ENCODE measurements at regions not wholly inside any gene's neighbourhood (a gene's known extent, or its start where the extent isn't known, plus 50 kb on each side); places are given as distances from the start of the nearest gene placed in this dataset.
A peak's percentile ranks its signal among the peaks of the same experiment; 100 is the strongest.

GRCh38 chr1:192418552-192419285 is 101.9 kb downstream of the RGS21 start:
- Histone ChIP-seq H3K79me2 (ENCODE audit: insufficient read depth, low read length) (no peaks in the 10 kb centered on the region), H3K9me3 (ENCODE audit: insufficient read depth, low read length) (no peaks in the 10 kb centered on the region), H3K4me2 (ENCODE audit: low read depth, low read length, poor library complexity, severe bottlenecking) (no peak overlapping the region), H2AFZ (ENCODE audit: low read depth, low read length, severe bottlenecking) (peak overlapping the region; percentile 35), H3K27me3 (ENCODE audit: low read length) (no peaks in the 10 kb centered on the region), H3K9me2 (replicated peaks; ENCODE audit: insufficient read depth, low read length) (no peaks in the 10 kb centered on the region), H3F3A (ENCODE audit: insufficient read depth) (no peaks in the 10 kb centered on the region), H3K27ac (ENCODE audit: low read depth, low read length) (no peak overlapping the region), H3K36me3 (ENCODE audit: low read length) (no peaks in the 10 kb centered on the region), H3K4me3 (ENCODE audit: insufficient read depth, low read length, poor library complexity, severe bottlenecking) (no peak overlapping the region), H3K9ac (ENCODE audit: low read length) (no peak overlapping the region), H4K20me1 (ENCODE audit: low read depth, low read length) (no peaks in the 10 kb centered on the region)
- TF ChIP-seq EZH2phosphoT487 (conservative IDR thresholded peaks at IDR 0.05; ENCODE audit: low read length): no peak
- TF ChIP-seq CTCF (IDR thresholded peaks at IDR 0.05; ENCODE audit: insufficient read depth, low read length, poor library complexity, severe bottlenecking): no peak

- H3K9me2 ChIP-seq (replicated peaks; ENCODE audit: insufficient read depth, low read length): no peaks in the 10 kb centered on the region
- H3K79me2 ChIP-seq (ENCODE audit: insufficient read depth, low read length): no peaks in the 10 kb centered on the region
- H3F3A ChIP-seq (ENCODE audit: insufficient read depth): no peaks in the 10 kb centered on the region
- no peak overlapping the region for H3K4me3 ChIP-seq (ENCODE audit: insufficient read depth, low read length, poor library complexity, severe bottlenecking)
- peaks cover 14% of the 10 kb centered on the region; the same call in 1 of the 2 replicates for H3K9me3 ChIP-seq (ENCODE audit: insufficient read depth, low read length)
- no peak overlapping the region for H2AFZ ChIP-seq (ENCODE audit: low read depth, low read length, severe bottlenecking)
- no peak overlapping the region for H3K9ac ChIP-seq (ENCODE audit: low read length)
- no peak overlapping the region for H3K27ac ChIP-seq (ENCODE audit: low read depth, low read length)
- no peaks in the 10 kb centered on the region for H3K27me3 ChIP-seq (ENCODE audit: low read length)
- no peaks in the 10 kb centered on the region for H3K36me3 ChIP-seq (ENCODE audit: low read length)
- no peak for TF ChIP-seq CTCF (IDR thresholded peaks at IDR 0.05; ENCODE audit: insufficient read depth, low read length, poor library complexity, severe bottlenecking)
- TF ChIP-seq EZH2phosphoT487 (conservative IDR thresholded peaks at IDR 0.05; ENCODE audit: low read length): no peak
- H4K20me1 ChIP-seq (ENCODE audit: low read depth, low read length): no peaks in the 10 kb centered on the region
- H3K4me2 ChIP-seq (ENCODE audit: low read depth, low read length, poor library complexity, severe bottlenecking): no peak overlapping the region
Measured at GRCh38 chr1:192430644-192431043, 113.9 kb downstream of the RGS21 start.

GRCh38 chr1:192435704-192436103 is 118.9 kb downstream of the RGS21 start:
- no peak overlapping the region for H3K4me2 ChIP-seq (ENCODE audit: low read depth, low read length, poor library complexity, severe bottlenecking)
- peaks cover 2% of the 10 kb centered on the region; the same call in 1 of the 2 replicates for H3K9me3 ChIP-seq (ENCODE audit: insufficient read depth, low read length)
- no peaks in the 10 kb centered on the region for H3K79me2 ChIP-seq (ENCODE audit: insufficient read depth, low read length)
- no peak overlapping the region for H3K9ac ChIP-seq (ENCODE audit: low read length)
- no peaks in the 10 kb centered on the region for H4K20me1 ChIP-seq (ENCODE audit: low read depth, low read length)
- TF ChIP-seq CTCF (IDR thresholded peaks at IDR 0.05; ENCODE audit: insufficient read depth, low read length, poor library complexity, severe bottlenecking) (no peak), EZH2phosphoT487 (conservative IDR thresholded peaks at IDR 0.05; ENCODE audit: low read length) (no peak)
- H3K4me3 ChIP-seq (ENCODE audit: insufficient read depth, low read length, poor library complexity, severe bottlenecking): no peak overlapping the region
- no peaks in the 10 kb centered on the region for H3K9me2 ChIP-seq (replicated peaks; ENCODE audit: insufficient read depth, low read length)
- no peaks in the 10 kb centered on the region for H3K36me3 ChIP-seq (ENCODE audit: low read length)
- no peak overlapping the region for H2AFZ ChIP-seq (ENCODE audit: low read depth, low read length, severe bottlenecking)
- H3K27ac ChIP-seq (ENCODE audit: low read depth, low read length): no peak overlapping the region
- no peaks in the 10 kb centered on the region for H3F3A ChIP-seq (ENCODE audit: insufficient read depth)
- H3K27me3 ChIP-seq (ENCODE audit: low read length): no peaks in the 10 kb centered on the region
